ENCODE measurements at regions not wholly inside any gene's neighbourhood (a gene's known extent, or its start where the extent isn't known, plus 50 kb on each side); places are given as distances from the start of the nearest gene placed in this dataset.
A peak's percentile ranks its signal among the peaks of the same experiment; 100 is the strongest.
"Not testable (repeated sequence)": the region's sequence is repeated elsewhere in the genome, so short reads cannot be mapped to it uniquely, and the experiment has no call there.

DNA sequence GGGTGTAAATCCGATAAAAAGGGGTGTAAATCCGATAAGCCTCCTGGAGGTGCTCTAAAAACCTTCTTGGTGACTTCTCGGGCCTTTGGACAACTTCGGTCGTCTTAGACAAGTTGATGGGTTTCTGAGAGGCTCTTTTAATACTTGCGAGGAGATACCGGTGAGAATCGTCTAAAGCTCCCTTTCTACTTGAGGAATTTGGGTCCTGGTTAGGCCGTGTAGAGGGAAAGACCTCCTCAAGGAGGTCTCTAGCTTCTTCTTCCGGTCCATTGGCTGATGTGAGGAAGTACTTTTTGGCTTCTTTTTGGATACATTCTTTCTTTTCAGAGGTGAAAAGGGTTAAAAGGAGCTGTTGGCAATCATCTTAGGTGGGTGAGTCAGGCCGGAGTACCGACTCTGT, 128.5 kb downstream of the ART5 start:
- not testable (repeated sequence) for DNase-seq

DNA sequence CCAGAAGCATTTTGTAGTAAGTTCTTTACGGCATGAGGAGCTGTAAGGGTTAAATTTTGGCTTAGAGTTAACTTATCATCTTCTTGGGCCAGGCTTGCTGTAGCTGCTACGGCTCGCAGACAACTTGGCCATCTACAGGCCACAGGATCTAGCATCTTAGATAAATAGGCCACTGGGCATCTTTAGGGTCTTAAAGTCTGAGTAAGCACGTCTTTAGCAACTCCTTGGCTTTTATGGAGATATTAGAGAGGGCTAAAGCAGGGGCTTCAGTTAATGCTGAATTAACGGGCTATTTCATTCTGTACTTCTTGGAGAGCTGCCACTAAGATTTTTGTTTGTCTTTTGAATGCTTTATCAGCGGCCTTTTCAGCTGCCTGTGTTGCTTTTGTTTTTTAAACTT, 129.0 kb downstream of the ART5 start:
- not testable (repeated sequence) for DNase-seq

DNA sequence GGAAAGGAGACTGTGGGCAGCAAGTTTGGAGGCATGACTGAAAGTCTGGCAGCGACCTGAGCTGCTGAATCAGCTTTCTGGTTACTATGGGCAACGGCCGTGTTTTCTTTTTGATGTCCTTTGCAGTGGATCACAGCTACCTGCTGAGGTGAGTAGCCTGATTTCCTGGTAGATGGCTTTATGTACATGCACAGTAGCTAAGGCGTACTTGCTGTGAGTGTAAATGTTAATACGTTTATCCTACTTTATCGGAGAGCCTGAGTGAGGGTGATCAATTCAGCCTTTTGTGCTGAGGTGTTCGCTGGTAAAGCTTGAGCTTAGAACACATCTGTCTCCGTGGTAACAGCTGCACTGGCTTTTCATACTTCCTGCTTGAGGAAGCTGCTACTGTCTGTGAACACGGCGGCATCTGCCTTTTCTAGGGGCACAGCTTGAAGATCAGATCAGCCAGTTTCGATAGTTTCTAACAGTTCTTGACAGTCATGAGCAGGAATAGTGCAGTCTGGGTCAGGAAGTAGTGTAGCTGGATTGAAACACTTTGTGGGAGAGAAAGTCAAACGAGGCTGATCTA, 129.6 kb downstream of the ART5 start:
- DNase-seq = peak in 2 of 3 experiments; percentile 21 to 62

DNA sequence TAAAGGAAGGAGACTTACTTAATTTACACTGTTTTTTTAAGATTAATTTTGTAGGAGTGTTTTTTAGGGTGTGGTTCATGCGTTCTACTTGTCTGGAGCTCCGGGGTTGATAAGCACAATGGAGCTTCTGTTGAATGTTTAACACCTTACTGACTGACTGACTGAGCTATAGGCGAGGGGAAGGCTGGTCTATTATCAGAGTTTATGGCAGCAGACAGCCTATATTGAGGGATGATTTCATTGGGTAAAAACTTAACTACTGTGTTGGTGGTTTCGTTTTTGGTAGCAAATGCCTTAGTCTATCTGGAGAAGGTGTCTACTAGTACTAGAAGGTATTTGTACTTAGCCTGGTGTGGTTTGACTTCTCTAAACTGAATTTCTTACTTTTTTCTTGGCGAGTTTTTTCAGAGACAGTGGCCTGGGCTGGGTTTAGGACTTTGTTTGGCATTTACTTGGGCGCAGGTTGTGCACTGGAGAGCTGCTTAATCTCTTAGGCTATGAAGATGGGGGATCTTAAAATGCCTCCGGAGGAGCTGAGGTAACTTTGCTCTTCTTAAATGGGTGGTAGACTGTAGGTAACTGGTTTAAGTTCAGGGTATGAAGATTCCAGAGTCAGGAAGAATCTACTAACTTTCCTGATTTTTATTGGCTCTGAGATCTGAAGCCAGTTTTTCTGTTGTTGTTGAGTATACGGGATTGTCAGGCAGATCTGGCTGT, 130.2 kb downstream of the ART5 start:
- not testable (repeated sequence) for DNase-seq

DNA sequence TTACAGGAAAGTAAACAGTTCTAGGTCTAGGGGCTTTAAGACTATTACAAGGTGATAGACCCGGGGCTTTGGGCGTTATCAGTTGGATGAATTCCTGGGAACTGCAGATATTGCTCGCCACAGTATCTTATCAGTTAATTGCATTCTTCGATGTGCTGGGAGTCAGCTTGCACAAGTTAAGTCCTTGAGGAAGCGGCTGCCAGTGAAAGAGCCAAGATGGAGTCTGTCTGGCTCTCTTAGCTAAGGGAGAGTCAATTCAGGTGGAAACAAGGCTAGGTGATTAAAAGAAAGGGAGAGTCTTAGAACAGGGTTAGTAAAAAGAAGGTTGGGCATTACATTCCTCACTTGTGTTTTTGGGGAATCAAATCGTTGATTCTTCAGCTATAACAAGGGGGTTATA, 130.6 kb upstream of the ZNF195 start:
- not testable (repeated sequence) for DNase-seq

DNA sequence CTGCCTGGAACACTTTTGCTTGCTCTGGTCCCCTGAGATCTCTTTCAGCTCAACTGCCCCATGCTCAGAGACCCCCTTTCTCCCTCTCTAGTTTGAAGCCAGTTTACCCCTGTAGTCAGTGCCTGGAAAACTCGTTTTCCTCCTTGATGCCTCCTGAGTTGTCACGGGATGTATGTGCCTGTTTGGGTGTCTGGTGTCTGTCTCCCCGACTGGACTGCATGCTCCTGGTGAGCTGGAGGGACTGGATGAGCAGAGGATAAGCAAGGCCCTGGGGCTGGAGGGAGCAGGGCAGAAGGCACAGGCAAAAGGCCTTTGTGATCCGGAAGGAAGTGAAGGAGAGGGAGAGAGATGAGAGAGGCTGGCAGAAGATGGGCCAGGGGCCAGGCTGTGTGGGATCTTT, 120.3 kb upstream of the ZNF195 start:
- not testable (repeated sequence) for DNase-seq

DNA sequence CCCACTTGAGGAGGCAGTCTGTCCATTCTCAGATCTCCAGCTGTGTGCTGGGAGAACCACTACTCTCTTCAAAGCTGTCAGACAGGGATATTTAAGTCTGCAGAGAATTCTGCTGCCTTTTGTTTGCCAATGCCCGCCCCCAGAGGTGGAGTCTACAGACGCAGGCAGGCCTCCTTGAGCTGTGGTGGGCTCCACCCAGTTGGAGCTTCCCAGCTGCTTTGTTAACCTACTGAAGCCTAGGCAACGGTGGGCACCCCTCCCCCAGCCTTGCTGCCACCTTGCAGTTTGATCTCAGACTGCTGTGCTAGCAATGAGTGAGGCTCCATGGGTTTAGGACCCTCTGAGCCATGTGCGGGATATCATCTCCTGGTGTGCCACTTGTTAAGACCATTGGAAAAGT, 119.4 kb upstream of the ZNF195 start:
- DNase-seq = peak; percentile 15 to 62 (median 33)

DNA sequence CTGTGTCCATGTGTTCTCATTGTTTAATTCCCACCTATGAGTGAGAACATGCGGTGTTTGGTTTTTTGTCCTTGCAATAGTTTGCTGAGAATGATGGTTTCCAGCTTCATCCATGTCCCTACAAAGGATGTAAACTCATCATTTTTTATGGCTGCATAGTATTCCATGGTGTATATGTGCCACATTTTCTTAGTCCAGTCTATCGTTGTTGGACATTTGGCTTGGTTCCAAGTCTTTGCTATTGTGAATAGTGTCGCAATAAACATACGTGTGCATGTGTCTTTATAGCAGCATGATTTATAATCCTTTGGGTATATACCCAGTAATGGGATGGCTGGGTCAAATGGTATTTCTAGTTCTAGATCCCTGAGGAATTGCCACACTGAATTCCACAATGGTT, 114.2 kb upstream of the ZNF195 start:
- DNase-seq = not testable (repeated sequence)

DNA sequence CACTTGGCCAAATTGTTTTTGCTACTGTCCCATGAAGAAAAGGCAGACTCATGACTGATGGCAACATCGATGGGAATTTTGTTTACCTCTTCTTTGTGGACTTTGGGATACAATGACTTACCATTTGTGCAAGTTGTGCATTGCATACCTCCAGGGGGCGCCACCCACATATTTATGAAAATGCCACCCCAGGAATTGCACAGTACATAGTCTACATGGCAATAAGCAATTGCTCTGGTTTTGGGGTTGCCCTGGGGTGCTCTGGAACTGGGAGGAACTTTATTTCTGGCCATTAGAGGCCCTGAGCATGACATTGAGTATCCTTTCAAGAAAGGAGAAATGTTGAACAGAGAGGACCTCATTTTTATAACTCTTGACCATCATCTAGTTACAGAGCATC, 109.1 kb upstream of the ZNF195 start:
- DNase-seq = not testable (repeated sequence)

DNA sequence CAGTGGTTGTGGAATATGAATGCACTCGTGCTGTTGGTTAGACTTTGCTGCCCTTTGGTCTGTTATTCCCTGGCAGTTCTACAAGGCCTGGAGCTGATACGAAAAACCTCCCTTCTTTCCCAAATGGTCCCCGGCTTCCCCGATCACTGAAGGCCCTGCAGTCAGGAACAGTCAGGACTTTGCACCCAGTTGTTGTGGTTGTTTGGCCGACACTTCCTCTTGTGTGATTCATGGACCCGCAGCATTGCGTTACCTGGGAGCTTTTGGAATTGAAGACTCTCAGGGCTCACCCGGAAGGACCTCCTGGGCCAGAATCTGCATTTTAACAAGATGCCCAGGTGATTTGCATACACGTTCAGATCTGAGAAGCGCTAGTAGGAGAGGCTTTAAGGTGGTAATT, 106.8 kb upstream of the ZNF195 start:
- not testable (repeated sequence) for DNase-seq

DNA sequence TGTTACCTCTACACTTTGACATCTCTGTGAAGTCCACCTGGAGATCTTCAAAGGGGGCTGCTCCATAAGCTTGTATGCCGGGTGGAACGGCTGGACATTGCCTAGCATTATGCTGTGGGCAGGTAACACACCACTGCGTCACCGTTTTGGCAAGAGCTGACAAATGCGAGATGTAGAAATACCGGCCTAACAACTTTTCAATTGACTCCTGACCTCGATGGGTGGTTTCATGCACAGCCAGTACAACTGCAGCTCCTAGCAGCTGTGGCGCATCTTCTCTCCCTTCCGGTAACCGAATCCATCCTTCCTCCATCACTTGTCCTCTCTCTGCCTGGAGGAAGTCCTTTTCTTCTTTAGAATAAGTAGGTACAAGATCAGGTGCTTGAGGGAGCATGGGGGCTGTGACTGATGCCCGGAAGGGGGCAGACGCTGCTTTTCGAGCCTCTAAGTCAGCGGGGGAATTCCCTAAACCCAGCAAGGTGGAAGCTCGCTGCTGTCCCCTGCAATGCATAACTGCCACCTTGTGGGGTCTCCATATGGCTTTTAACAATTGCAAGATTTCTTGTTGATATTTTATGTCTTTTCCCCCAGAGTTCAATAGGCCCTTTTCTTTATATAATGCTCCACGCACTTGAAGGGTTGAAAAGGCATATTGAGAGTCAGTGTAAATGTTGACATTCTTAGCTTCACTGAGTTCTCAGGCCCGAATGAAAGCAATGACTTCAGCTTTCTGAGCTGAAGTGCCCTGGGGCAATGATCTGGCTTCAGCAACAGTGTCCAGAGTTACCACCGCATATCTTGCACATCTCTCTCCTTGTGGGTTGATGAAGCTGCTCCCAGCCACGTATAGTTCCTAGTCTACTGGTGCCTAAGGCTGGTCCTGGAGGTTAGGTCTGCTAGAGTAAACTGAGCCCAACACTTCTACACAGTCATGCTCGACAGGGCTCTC, 98.3 kb upstream of the ZNF195 start:
- DNase-seq = peak in 2 of 3 experiments; percentile 47 to 54

DNA sequence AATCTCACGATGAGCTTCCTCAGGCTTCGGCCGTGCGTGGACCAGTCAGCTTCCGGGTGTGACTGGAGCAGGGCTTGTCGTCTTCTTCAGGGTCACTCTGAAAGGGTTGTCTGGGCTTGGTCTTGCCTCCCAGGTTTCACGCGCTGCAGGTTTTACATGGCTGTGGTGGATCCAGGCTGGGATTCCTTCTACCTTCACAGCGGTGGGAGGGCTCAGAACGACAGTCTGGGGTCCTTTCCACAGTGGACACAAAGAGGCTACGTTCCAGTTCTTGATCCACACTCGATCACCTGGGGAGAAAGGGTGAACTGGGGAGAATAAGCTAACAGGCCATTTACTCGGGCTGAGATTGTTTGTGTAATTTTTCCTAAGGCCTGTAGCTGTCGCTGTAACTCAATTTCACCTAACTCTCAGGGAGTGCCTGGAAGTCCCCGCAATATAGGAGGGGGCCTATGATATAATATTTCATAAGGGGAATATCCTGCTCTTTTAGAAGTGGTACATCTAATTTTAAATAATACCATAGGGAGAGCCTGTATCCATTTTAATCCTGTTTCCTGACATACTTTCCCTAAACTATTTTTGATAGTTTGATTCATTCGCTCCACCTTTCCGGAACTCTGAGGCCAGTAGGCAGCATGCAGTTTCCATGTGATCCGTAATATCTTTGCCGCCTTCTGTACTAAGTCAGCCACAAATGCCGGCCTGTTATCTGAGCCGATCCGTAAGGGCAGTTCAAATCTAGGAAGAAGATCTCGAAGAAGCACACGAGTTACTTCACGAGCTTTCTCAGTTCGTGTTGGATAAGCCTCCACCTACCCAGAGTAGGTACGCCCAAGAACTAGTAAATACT, 97.4 kb upstream of the ZNF195 start:
- peak in 2 of 3 experiments; percentile 9 to 42 for DNase-seq

DNA sequence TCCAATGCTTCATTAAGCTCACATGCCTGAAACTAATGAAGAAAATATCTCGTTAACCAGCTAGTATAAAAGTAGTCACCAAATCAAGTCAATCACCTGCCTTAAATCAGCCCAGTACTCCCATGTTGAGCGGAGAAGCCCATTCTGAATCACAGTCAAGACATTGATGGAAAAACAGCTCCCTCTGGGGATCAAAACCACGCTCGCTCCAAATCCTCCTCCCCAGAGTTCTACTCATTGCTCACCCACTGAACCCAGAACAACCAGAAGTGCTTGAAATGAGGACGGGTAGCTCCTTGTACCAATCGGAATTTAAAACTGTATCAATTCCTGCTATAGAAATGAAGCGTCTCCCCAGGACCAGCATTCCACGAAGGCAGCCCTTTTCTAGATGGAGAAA, 90.0 kb upstream of the ZNF195 start:
- peak in 1 of 3 experiments; percentile 37 for DNase-seq

DNA sequence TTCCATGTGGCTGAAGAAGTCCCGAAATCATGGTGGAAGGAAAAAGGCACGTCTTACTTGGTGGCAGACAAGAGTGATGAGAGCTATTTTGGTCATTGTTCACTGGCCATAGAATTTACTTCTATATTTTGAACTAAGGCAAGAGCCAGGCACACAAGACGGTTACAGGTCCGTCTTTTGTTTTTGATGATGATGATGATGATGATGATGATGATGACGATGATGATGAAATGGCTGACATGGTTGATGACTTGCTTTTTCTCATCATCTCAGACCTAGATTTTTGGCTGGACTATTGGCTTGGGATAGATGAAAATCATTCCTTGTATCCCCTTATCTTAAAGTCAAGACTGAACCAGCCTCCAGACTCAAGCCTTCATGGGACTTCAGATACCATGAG, 88.7 kb upstream of the ZNF195 start:
- DNase-seq = not testable (repeated sequence)

DNA sequence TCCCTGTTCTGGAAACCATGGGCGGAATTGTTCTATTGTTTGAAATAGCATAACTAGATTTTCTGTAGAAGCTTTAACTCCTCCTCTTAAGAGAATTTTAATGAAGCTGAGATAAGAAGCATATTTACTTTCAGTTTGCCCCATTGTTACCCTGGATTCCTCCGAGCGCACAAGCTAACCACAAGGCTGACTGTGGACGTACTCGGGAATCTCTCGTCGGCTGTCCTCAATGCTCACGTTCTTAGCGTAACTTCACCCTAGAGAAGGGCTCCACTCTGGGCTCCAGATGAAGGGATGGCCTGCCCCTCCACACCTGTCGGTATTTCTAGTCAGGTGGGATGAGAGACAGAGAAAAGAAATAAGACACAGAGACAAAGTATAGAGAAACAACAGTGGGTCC, 76.7 kb upstream of the ZNF195 start:
- not testable (repeated sequence) for DNase-seq

DNA sequence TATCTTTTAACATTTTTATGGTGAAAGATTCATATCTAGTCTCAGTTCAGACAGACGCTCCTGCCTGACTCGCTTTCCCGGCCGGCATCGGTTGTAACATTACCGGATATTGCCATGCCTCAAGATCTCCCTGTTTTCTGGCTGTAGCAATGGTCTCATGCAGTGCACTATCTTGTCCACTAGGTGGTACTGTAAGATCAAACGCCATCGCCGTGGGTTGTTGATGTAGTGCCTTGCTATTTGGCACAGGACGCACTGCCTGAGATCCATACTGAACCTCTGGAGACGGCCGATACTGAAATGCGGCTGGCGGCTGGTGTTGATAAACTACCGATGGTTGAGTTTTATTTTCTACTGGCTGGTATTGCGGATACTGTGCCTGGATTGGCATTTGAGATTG, 75.9 kb upstream of the ZNF195 start:
- DNase-seq = peak; percentile 21 to 70 (median 42)

DNA sequence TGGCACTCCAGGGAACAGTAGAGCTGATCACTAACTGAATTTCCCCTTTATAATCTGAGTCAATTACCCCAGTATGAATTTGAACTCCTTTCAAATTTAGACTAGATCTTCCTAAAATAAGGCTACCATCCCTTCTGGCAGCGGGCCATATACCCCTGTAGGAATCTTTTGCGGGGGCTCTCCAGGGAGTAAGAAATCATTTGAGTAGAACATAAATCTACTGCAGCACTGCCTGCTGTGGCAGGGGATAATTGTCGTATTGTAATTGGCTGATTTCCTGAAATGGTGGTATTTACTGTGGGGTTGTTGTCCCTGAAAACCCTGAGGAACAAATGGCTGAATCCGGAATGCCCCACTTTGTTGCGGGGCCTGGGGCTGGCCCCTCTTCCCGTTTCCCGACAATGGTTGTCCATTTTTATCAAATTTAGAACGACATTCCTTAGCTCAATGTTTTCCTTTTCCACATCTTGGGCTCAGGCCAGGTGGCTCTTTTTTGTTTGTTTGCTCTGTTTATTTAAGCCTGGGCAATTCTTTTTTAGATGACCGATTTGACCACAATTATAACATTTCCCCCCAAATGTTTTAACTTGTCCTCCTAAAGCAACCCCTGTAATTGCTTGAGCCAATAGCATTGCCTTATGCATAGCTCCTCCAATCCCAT, 74.8 kb upstream of the ZNF195 start:
- peak in 2 of 3 experiments; percentile 4 to 59 for DNase-seq

DNA sequence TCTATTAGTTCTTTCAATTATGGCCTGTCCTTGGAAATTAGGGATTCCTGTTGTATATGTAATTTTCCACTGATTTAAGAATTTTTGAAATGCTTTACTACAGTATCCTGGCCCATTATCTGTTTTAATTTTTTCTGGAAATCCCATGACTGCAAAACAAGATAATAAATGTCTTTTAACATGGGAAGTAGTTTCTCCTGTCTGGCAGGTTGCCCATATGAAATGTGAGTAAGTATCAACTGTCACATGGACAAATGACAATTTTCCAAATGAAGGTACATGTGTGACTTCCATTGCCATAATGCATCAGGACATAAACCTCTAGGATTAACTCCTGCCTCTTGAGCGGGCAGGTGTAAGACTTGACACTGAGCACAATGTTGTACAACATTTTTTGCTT, 71.9 kb upstream of the ZNF195 start:
- peak in 2 of 3 experiments; percentile 9 to 24 for DNase-seq

DNA sequence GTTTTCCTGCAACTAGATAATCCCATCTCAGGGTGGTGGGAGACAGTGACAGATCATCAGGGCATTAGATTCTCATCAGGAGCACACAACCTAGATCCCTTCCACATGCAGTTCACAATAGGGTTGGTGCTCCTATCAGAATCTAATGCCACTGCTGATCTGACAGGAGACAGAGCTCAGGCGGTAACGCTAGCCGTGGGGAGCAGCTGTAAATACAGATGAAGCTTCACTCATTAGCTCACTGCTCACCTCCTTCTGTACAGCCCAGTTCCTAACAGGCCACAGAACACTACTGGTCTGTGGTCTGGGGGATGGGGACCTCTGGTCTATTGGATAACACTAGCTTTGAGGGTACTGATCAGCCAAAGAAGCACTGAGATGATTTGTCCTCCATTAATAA, 66.6 kb upstream of the ZNF195 start:
- not testable (repeated sequence) for DNase-seq

DNA sequence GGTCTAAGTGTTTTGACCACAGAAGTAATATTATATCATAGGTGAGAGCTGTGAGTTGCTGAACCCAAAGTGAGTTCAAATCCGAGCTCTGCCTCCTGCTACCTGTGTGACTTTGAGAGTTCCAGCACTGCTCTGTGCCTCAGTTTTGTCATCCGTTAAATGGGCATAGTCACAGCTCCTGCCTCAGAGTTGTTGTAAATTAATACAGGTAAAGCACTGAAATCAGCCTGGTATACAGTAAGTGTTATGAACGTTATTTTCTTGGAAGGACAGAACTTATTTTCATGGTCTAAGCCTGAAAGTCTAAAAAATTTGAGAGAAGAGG, 65.4 kb upstream of the ZNF195 start:
- not testable (repeated sequence) for DNase-seq

DNA sequence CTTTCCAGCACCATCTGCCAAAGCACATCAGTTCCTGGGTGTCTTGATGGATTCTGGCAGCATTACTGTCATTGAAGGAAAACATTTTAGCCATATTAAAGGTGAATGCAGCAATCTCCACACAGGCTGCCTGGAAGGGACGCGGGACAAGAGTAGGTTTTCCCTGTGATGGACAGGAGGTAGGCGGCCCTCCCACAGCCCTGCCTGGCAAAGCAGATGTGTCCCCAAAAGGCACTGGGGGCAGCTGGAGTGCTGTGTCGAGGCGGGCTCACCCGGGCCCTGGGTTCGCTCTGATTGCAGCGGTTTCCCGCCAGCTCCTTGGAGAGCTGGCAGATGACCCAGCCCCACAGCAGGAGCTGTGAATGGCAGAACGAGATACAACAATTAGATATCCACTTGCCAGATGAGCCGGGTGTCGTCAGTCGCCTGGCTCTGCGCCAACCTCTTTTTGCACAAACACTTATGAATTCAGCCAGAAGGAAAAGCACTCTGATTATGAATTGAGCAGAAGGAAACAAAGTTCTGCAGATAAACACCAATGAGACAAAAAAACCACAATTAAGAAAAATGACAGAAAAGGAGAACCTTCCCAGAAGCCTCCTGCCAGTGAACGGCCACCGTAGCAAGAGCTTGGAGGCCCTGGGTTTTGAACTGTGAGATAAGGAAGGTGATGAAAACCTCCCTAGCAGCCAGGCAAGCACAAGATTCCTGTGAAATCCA, 64.9 kb upstream of the ZNF195 start:
- DNase-seq = peak; percentile 27 to 70 (median 68)

All from NCI-H1417 (cell line).